Non-pigmented ciliary epithelial cell (primary cell): ENCODE measurements at regions not wholly inside any gene's neighbourhood (a gene's known extent, or its start where the extent isn't known, plus 50 kb on each side); places are given as distances from the start of the nearest gene placed in this dataset.

Experiments used
- DNase-seq: peaks from one replicate; pipeline ENCODE4 v3.0.0-alpha.2; 2010; ENCODE audit warnings: low read depth

- DNase-seq, result no peak
Observed at GRCh38 chr19:32202244-32202643, 143.2 kb upstream of the ZNF507 start.

- no peak for DNase-seq
Observed at GRCh38 chr19:32203161-32203560, 142.2 kb upstream of the ZNF507 start.

- DNase-seq, result no peak
Observed at GRCh38 chr19:32206065-32206464, 139.3 kb upstream of the ZNF507 start.

- no peak for DNase-seq
Observed at GRCh38 chr19:32208060-32208459, 137.3 kb upstream of the ZNF507 start.

- DNase-seq, result no peak
Observed at GRCh38 chr19:32219392-32219791, 126.0 kb upstream of the ZNF507 start.

GRCh38 chr19:32219881-32220472 lies 125.4 kb upstream of the ZNF507 start:
- no peak for DNase-seq

GRCh38 chr19:32220951-32221350 lies 124.5 kb upstream of the ZNF507 start:
- DNase-seq, result no peak

- no peak for DNase-seq
Observed at GRCh38 chr19:32222556-32222955, 122.9 kb upstream of the ZNF507 start.

GRCh38 chr19:32223106-32223505 lies 122.3 kb upstream of the ZNF507 start:
- DNase-seq, result no peak

- no peak for DNase-seq
Observed at GRCh38 chr19:32223595-32224370, 121.6 kb upstream of the ZNF507 start.

- DNase-seq, result no peak
Observed at GRCh38 chr19:32224371-32225244, 120.8 kb upstream of the ZNF507 start.

- DNase-seq, result no peak
Observed at GRCh38 chr19:32227561-32228165, 117.7 kb upstream of the ZNF507 start.

GRCh38 chr19:32230441-32230840 lies 115.0 kb upstream of the ZNF507 start:
- no peak for DNase-seq

GRCh38 chr19:32231020-32231419 lies 114.4 kb upstream of the ZNF507 start:
- no peak for DNase-seq

- DNase-seq, result no peak
Observed at GRCh38 chr19:32231691-32232090, 113.7 kb upstream of the ZNF507 start.

- DNase-seq, result no peak
Observed at GRCh38 chr19:32232449-32232848, 113.0 kb upstream of the ZNF507 start.

- DNase-seq, result no peak
Observed at GRCh38 chr19:32233091-32233490, 112.3 kb upstream of the ZNF507 start.

- no peak for DNase-seq
Observed at GRCh38 chr19:32233885-32234284, 111.5 kb upstream of the ZNF507 start.

- DNase-seq, result no peak
Observed at GRCh38 chr19:32234663-32235217, 110.7 kb upstream of the ZNF507 start.

GRCh38 chr19:32238076-32238475 lies 107.3 kb upstream of the ZNF507 start:
- no peak for DNase-seq

- DNase-seq, result no peak
Observed at GRCh38 chr19:32240316-32240715, 105.1 kb upstream of the ZNF507 start.

GRCh38 chr19:32241306-32241705 lies 104.1 kb upstream of the ZNF507 start:
- no peak for DNase-seq
